Breast epithelium (tissue), 4 donors: ENCODE measurements at regions not wholly inside any gene's neighbourhood (a gene's known extent, or its start where the extent isn't known, plus 50 kb on each side); places are given as distances from the start of the nearest gene placed in this dataset.

Experiments
- DNase-seq, 2 donors: peaks; one replicate each; pipeline ENCODE4 v3.0.0-alpha.2; 2019; ENCODE audit warnings: low spot score in 2 of 2
- H3K27ac ChIP-seq, 2 donors: fragments of 200-600 bp; sonication (generic) in 1 of 2; one replicate each; pipeline ENCODE4 v1.5.1; 2016 to 2019; ENCODE audit warnings: mild to moderate bottlenecking in 1 of 2
- H3K27me3 ChIP-seq, 2 donors: fragments of 200-600 bp; sonication (generic) in 1 of 2; one replicate each; pipeline versions ENCODE4 v1.5.1 to v1.6.0; 2017 to 2019; ENCODE audit warnings: control low read depth in 1 of 2, mild to moderate bottlenecking in 1 of 2
- H3K36me3 ChIP-seq: fragments of 200-600 bp; one replicate; pipeline ENCODE4 v1.5.1; 2019
- H3K4me1 ChIP-seq, 2 donors: fragments of 200-600 bp; sonication (generic); one replicate each; pipeline ENCODE4 v1.5.1; 2016 to 2019; ENCODE audit warnings: control low read depth in 1 of 2
- H3K4me3 ChIP-seq, 3 donors: fragments of 200-600 bp; sonication (generic); 1 replicate in 2 of 3; 2 replicates in 1 of 3; pipeline ENCODE4 v1.5.1; 2016 to 2019; ENCODE audit warnings: mild to moderate bottlenecking in 3 of 3, moderate library complexity in 2 of 3
- H3K9me3 ChIP-seq, 2 donors: fragments of 200-600 bp; sonication (generic) in 1 of 2; one replicate each; pipeline ENCODE4 v1.5.1; 2016 to 2019; ENCODE audit warnings: control low read depth in 1 of 2
- POLR2A ChIP-seq: fragments of 450-650 bp; IDR thresholded peaks from one replicate; pipeline ENCODE4 v1.6.1; 2016; ENCODE audit warnings: antibody characterized with exemption, mild to moderate bottlenecking, moderate library complexity
- POLR2AphosphoS5 ChIP-seq, 3 donors: sonication (generic); formaldehyde crosslinking; IDR thresholded peaks; one replicate each; pipeline ENCODE4 v1.6.1; 2017; ENCODE audit warnings: antibody characterized with exemption in 3 of 3
- intact Hi-C: fragments of 100-400 bp; cut with DNase I; formaldehyde crosslinking; loops from one replicate; pipeline ENCODE4 v1.15.1; 2023; ENCODE audit warnings: low total_unique reads
- TF ChIP-seq, protein P1 (sequence below), 3 donors: fragments of 450-650 bp; IDR thresholded peaks; one replicate each; pipeline ENCODE4 v1.5.1; 2016 to 2017; ENCODE audit warnings: antibody characterized with exemption in 3 of 3, mild to moderate bottlenecking in 3 of 3, moderate library complexity in 3 of 3

DNA sequence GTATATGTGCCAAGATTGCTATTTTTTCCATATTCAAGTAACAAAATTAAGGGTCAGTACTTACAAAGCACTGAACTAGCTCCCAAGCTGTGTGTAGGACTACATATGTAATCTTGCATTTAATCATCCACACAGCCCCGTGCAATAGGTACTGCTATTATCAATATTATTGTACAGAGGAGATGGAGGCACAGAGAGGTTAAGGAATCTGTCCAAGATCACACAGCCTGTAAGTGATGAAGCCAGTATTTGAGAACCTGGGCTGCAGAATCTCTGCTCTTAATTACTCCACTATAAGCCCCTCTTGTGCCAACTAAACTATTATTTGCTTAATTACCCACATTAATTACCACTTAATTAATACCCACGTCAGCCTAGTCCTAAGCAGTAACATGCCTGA, 134.1 kb downstream of the KATNIP start:
- TF ChIP-seq, protein P1, sequence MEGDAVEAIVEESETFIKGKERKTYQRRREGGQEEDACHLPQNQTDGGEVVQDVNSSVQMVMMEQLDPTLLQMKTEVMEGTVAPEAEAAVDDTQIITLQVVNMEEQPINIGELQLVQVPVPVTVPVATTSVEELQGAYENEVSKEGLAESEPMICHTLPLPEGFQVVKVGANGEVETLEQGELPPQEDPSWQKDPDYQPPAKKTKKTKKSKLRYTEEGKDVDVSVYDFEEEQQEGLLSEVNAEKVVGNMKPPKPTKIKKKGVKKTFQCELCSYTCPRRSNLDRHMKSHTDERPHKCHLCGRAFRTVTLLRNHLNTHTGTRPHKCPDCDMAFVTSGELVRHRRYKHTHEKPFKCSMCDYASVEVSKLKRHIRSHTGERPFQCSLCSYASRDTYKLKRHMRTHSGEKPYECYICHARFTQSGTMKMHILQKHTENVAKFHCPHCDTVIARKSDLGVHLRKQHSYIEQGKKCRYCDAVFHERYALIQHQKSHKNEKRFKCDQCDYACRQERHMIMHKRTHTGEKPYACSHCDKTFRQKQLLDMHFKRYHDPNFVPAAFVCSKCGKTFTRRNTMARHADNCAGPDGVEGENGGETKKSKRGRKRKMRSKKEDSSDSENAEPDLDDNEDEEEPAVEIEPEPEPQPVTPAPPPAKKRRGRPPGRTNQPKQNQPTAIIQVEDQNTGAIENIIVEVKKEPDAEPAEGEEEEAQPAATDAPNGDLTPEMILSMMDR (IDR thresholded peaks at IDR 0.05): no peak
- TF ChIP-seq POLR2A (no peak), POLR2AphosphoS5 (IDR thresholded peaks at IDR 0.05) (no peak)
- intact Hi-C loops: no loop called here

DNA sequence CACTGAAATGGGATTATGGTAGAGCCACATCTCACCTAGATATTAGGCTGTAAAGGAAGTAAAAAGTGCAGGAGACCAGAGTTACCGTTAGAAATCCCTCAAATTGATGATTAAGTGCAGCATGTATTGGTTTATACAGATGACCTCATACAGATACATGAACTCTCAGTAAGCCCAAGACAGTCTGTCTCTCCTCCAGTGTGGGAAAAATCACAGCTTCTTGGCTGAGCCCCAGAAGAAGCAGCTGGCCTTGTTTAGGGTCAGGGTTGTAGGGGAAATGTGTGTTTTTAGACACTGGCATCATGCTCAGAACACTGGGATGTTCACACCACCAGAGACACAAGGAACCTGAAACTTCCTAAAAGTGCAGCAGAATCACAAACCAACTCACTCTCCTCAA, 135.9 kb downstream of the KATNIP start:
- TF ChIP-seq POLR2AphosphoS5 (IDR thresholded peaks at IDR 0.05) (no peak), POLR2A (no peak)
- TF ChIP-seq, protein P1 (IDR thresholded peaks at IDR 0.05): no peak
- intact Hi-C loops: no loop called here
- no peak overlapping the region for H3K27ac ChIP-seq
- no peaks in the 10 kb centered on the region for H3K36me3 ChIP-seq
- no peaks in the 10 kb centered on the region for H3K9me3 ChIP-seq
- DNase-seq: no peak
- no peaks in the 10 kb centered on the region for H3K27me3 ChIP-seq
- no peaks in the 10 kb centered on the region for H3K4me1 ChIP-seq
- no peak overlapping the region for H3K4me3 ChIP-seq

More for the DNA sequence above, 134.1 kb downstream of the KATNIP start:
- Histone ChIP-seq H3K27me3 (no peaks in the 10 kb centered on the region), H3K36me3 (no peaks in the 10 kb centered on the region), H3K27ac (no peak overlapping the region), H3K4me1 (no peaks in the 10 kb centered on the region), H3K4me3 (no peak overlapping the region), H3K9me3 (no peaks in the 10 kb centered on the region)
- DNase-seq: no peak

DNA sequence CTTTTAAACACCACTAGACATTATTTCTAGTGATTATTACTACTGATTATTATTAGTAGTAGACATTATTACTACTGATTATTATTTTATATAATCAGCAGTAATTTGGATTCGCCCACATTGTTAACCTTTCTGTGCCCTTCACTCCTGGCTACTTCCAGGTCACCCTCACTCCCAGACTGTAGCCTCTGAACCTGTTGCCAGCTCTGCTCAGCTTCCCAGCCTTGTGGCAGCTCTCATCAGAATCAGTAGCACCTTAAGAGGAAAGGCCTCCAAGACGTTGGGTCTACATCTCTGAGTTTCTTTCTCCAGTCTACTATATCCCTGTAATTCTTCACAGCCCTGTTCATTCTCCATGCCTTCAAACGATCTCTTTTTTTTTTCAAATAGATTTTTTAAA, 137.0 kb downstream of the KATNIP start:
- intact Hi-C loops: no loop called here
- no peaks in the 10 kb centered on the region for H3K36me3 ChIP-seq
- DNase-seq: no peak
- TF ChIP-seq POLR2A (no peak), POLR2AphosphoS5 (IDR thresholded peaks at IDR 0.05) (no peak)
- TF ChIP-seq, protein P1 (IDR thresholded peaks at IDR 0.05): no peak
- no peak overlapping the region for H3K27ac ChIP-seq
- no peaks in the 10 kb centered on the region for H3K9me3 ChIP-seq
- no peak overlapping the region for H3K4me3 ChIP-seq
- H3K4me1 ChIP-seq: no peaks in the 10 kb centered on the region
- H3K27me3 ChIP-seq: no peaks in the 10 kb centered on the region

DNA sequence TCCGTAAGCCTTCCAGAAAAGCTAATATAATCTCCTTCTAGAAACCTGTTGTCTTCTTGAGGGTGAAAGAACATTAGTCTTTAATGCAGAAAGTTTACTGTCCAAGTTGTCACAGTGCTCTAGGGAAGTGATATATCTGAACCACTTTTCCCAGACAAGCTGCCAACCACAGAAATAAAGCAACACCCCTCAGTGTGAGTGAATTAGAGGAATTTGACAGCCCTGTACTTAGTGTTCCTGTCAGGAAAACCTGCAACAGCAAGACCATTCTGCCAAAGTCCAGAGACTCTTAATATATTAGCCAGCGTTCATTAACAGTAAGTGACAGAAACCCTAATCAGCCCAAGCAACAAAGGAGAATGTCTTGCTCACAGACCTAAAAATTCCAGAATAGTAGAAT, 137.7 kb downstream of the KATNIP start:
- no peak for DNase-seq
- Histone ChIP-seq H3K4me1 (no peaks in the 10 kb centered on the region), H3K4me3 (no peak overlapping the region), H3K27ac (no peak overlapping the region), H3K27me3 (no peaks in the 10 kb centered on the region), H3K36me3 (no peaks in the 10 kb centered on the region), H3K9me3 (no peaks in the 10 kb centered on the region)
- TF ChIP-seq POLR2A (no peak), POLR2AphosphoS5 (IDR thresholded peaks at IDR 0.05) (no peak)
- TF ChIP-seq, protein P1 (IDR thresholded peaks at IDR 0.05): no peak
- intact Hi-C loops: no loop called here

DNA sequence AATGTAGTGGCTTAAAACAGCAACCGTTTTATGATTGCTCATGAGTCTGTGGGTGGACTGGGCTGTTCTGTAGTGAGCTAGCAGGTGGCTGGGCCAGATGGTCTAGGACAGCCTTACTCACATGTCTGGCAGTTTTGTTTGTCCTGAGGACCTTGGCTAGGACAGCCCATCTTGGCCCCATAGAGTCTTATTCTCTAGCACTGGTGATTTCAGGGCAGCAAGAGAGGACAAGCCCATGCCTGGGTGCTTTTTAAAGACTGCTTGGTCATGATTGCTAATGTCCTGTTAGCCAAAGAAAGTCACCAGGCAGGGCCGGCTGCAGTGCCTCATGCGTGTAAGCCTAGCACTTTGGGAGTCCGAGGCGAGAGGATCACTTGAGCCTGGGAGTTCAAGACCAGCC, 139.8 kb downstream of the KATNIP start:
- no peak for TF ChIP-seq POLR2AphosphoS5 (IDR thresholded peaks at IDR 0.05)
- TF ChIP-seq, protein P1 (IDR thresholded peaks at IDR 0.05): no peak
- TF ChIP-seq POLR2A: no peak
- H3K4me1 ChIP-seq: no peaks in the 10 kb centered on the region
- no peaks in the 10 kb centered on the region for H3K27me3 ChIP-seq
- H3K36me3 ChIP-seq: no peaks in the 10 kb centered on the region
- no peak for DNase-seq
- no peaks in the 10 kb centered on the region for H3K9me3 ChIP-seq
- H3K27ac ChIP-seq: no peak overlapping the region
- no peak overlapping the region for H3K4me3 ChIP-seq
- intact Hi-C loops: loop anchor here (10.0 kb wide), 1 partner anchor 1105 kb away; no protein-coding TSS in a partner anchor
